ENCODE measurements at regions not wholly inside any gene's neighbourhood (a gene's known extent, or its start where the extent isn't known, plus 50 kb on each side); places are given as distances from the start of the nearest gene placed in this dataset.

- Histone ChIP-seq H3K36me3 (ENCODE audit: control insufficient read depth, insufficient read depth, low read length) (no peaks in the 10 kb centered on the region), H3K4me2 (ENCODE audit: low read length) (no peak overlapping the region), H3K4me3 (ENCODE audit: low read depth, low read length) (no peak overlapping the region), H3K4me1 (no peaks in the 10 kb centered on the region), H3K79me2 (no peaks in the 10 kb centered on the region), H3K27ac (no peak overlapping the region), H2AFZ (no peak overlapping the region), H3K27me3 (ENCODE audit: control insufficient read depth, insufficient read depth, low read length) (no peaks in the 10 kb centered on the region), H3K9ac (no peak overlapping the region), H3K9me3 (ENCODE audit: control insufficient read depth, low read length) (no peaks in the 10 kb centered on the region)
- TF ChIP-seq, protein P1, sequence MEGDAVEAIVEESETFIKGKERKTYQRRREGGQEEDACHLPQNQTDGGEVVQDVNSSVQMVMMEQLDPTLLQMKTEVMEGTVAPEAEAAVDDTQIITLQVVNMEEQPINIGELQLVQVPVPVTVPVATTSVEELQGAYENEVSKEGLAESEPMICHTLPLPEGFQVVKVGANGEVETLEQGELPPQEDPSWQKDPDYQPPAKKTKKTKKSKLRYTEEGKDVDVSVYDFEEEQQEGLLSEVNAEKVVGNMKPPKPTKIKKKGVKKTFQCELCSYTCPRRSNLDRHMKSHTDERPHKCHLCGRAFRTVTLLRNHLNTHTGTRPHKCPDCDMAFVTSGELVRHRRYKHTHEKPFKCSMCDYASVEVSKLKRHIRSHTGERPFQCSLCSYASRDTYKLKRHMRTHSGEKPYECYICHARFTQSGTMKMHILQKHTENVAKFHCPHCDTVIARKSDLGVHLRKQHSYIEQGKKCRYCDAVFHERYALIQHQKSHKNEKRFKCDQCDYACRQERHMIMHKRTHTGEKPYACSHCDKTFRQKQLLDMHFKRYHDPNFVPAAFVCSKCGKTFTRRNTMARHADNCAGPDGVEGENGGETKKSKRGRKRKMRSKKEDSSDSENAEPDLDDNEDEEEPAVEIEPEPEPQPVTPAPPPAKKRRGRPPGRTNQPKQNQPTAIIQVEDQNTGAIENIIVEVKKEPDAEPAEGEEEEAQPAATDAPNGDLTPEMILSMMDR (IDR thresholded peaks at IDR 0.05) = no peak
These were observed 222.9 kb downstream of the DLL1 start for GRCh38 chr6:170067923-170068360.

GRCh38 chr6:170067181-170067641 is 223.7 kb downstream of the DLL1 start:
- no peak overlapping the region for H2AFZ ChIP-seq
- no peaks in the 10 kb centered on the region for H3K79me2 ChIP-seq
- no peaks in the 10 kb centered on the region for H3K4me1 ChIP-seq
- no peak overlapping the region for H3K27ac ChIP-seq
- no peaks in the 10 kb centered on the region for H3K27me3 ChIP-seq (ENCODE audit: control insufficient read depth, insufficient read depth, low read length)
- TF ChIP-seq, protein P1 (IDR thresholded peaks at IDR 0.05) = no peak
- H3K4me3 ChIP-seq (ENCODE audit: low read depth, low read length) = no peak overlapping the region
- H3K9me3 ChIP-seq (ENCODE audit: control insufficient read depth, low read length) = no peaks in the 10 kb centered on the region
- no peak overlapping the region for H3K9ac ChIP-seq
- no peak overlapping the region for H3K4me2 ChIP-seq (ENCODE audit: low read length)
- no peaks in the 10 kb centered on the region for H3K36me3 ChIP-seq (ENCODE audit: control insufficient read depth, insufficient read depth, low read length)

DNA sequence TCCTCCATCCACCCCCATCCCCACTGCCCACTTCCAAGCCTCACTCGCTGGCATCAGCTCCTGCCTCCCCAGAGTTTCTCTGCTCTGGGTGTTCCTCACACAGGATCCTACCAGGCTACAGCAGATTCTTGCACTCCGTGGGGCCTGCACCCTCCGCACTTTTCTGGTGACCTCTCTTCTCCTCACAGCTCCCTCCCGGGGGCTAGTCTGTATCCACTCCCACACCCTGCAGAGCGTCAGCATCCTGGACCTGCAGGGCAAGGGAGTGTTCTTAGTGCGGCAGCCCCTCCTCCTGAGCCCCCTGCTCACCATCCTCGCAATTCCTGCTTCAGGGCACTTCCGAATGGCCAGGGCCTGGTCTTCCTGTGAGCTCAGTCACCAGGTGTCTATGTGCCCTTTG is 224.2 kb downstream of the DLL1 start:
- Histone ChIP-seq H2AFZ (no peak overlapping the region), H3K27me3 (ENCODE audit: control insufficient read depth, insufficient read depth, low read length) (no peaks in the 10 kb centered on the region), H3K4me3 (ENCODE audit: low read depth, low read length) (no peak overlapping the region), H3K9ac (no peak overlapping the region), H3K4me2 (ENCODE audit: low read length) (no peak overlapping the region), H3K27ac (no peak overlapping the region), H3K36me3 (ENCODE audit: control insufficient read depth, insufficient read depth, low read length) (no peaks in the 10 kb centered on the region), H3K4me1 (no peaks in the 10 kb centered on the region), H3K9me3 (ENCODE audit: control insufficient read depth, low read length) (no peaks in the 10 kb centered on the region), H3K79me2 (no peaks in the 10 kb centered on the region)
- TF ChIP-seq, protein P1 (IDR thresholded peaks at IDR 0.05) = no peak

- H3K27me3 ChIP-seq (ENCODE audit: control insufficient read depth, insufficient read depth, low read length) = no peaks in the 10 kb centered on the region
- H3K36me3 ChIP-seq (ENCODE audit: control insufficient read depth, insufficient read depth, low read length) = no peaks in the 10 kb centered on the region
- no peaks in the 10 kb centered on the region for H3K9me3 ChIP-seq (ENCODE audit: control insufficient read depth, low read length)
- H3K4me2 ChIP-seq (ENCODE audit: low read length) = no peak overlapping the region
- TF ChIP-seq, protein P1 (IDR thresholded peaks at IDR 0.05) = no peak
- H3K4me3 ChIP-seq (ENCODE audit: low read depth, low read length) = no peak overlapping the region
- no peak overlapping the region for H3K9ac ChIP-seq
- no peak overlapping the region for H3K27ac ChIP-seq
- no peaks in the 10 kb centered on the region for H3K79me2 ChIP-seq
- no peaks in the 10 kb centered on the region for H3K4me1 ChIP-seq
- no peak overlapping the region for H2AFZ ChIP-seq
These were observed 226.9 kb downstream of the DLL1 start for GRCh38 chr6:170063851-170064602.

DNA sequence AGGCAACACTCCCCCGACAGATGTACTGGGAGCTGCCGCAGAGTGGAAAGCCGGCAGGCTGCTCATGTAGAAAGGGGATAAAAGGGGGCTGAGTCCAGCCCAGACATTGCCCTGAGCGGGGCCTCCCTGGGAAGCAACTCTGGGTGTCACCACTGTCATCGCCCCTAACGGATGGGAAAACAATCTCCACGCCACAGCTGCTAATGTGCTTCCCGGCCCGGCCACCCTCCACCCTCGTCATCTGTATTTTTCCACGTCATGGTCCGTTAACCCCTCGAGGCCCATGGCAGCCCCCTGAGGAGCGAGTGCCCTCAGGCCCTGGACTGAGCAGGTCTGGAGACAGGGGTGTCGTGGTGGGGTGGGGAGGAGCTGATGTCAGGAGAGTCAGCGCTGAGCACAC is 227.4 kb downstream of the DLL1 start:
- Histone ChIP-seq H3K4me3 (ENCODE audit: low read depth, low read length) (no peak overlapping the region), H3K9ac (no peak overlapping the region), H2AFZ (no peak overlapping the region), H3K27me3 (ENCODE audit: control insufficient read depth, insufficient read depth, low read length) (no peaks in the 10 kb centered on the region), H3K9me3 (ENCODE audit: control insufficient read depth, low read length) (no peaks in the 10 kb centered on the region), H3K79me2 (no peaks in the 10 kb centered on the region), H3K4me2 (ENCODE audit: low read length) (no peak overlapping the region), H3K27ac (no peak overlapping the region), H3K36me3 (ENCODE audit: control insufficient read depth, insufficient read depth, low read length) (no peaks in the 10 kb centered on the region), H3K4me1 (no peaks in the 10 kb centered on the region)
- TF ChIP-seq, protein P1 (IDR thresholded peaks at IDR 0.05) = no peak
